Stimulated activated CD4-positive, alpha-beta T cell treated with anti-CD3 and anti-CD28 coated beads, Interleukin-12 subunit alpha, Interleukin-12 subunit beta, amount 100 ng/mL, for 24 hours (primary cell): ENCODE measurements at regions not wholly inside any gene's neighbourhood (a gene's known extent, or its start where the extent isn't known, plus 50 kb on each side); places are given as distances from the start of the nearest gene placed in this dataset.

Experiments used
- DNase-seq, 2 experiments: peaks; one replicate each; pipeline ENCODE4 v3.0.0-alpha.2; 2020; ENCODE audit warnings: low read depth in 2 of 2

DNA sequence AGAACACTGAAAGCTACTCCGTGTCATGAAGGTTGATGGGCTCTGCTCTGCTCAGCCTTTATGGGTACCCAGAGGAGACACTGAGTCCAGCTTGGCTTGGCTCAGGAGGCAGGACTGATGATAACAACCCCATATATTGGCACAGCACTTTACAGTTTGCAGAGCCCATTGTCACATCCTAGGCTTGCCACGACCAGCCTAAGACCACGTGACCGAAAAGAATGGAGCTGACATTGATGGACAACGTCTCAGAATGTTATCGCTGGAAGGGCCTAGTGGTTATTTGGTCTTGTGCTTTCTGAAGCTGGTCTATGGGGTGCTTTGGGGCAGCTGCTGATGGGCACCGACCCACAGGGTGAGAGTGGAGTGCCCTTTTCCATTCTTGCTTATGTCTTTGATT is 72.9 kb upstream of the RUNX3 start:
- no peak for DNase-seq

DNA sequence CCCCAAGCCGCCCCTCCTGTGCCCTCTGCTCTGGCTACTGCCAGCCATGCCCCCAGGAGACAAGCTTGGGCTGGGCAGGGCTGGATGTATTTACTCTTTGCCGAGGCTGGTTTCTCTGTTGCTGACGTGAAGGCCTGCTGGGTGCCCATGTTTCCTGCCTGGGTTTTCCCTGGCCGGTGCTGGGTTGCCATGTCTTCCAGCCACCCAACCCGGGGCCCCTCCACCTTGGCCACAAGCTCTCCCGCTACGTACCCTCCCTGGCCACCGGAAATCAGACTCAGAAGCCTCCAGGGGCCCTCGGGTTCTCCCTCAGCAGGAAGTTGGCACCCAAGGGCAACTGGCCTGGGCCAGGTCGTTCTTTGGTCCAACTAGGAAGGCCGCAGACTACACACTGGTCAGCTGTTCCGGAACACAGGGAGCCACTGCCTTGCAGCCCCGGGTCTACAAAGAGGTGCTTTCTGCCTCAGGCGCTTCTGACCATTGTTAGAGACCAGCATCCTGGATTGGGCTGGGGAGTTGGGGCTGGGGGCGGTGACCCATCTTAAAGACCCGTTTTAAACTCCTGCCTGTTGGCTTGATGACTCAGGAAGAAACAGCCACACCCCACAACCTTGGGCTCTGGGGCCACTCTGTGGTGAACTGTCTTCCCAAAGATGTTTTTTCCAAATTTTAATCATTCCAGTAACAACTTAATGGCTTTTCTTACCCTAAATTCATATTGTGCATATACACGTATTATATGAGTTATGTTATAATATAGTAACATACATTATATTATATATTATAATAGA is 71.2 kb upstream of the RUNX3 start:
- no peak for DNase-seq

GRCh38 chr1:24999906-25000305 is 69.8 kb upstream of the RUNX3 start:
- DNase-seq: no peak

- DNase-seq: no peak
Measured at GRCh38 chr1:24999426-24999825, 69.3 kb upstream of the RUNX3 start.

- no peak for DNase-seq
Measured at GRCh38 chr1:24998563-24999245, 68.6 kb upstream of the RUNX3 start.

GRCh38 chr1:24996983-24997893 is 67.2 kb upstream of the RUNX3 start:
- DNase-seq: no peak

- DNase-seq: no peak
Measured at GRCh38 chr1:24996456-24996855, 66.4 kb upstream of the RUNX3 start.

- no peak for DNase-seq
Measured at GRCh38 chr1:24995661-24996060, 65.6 kb upstream of the RUNX3 start.

DNA sequence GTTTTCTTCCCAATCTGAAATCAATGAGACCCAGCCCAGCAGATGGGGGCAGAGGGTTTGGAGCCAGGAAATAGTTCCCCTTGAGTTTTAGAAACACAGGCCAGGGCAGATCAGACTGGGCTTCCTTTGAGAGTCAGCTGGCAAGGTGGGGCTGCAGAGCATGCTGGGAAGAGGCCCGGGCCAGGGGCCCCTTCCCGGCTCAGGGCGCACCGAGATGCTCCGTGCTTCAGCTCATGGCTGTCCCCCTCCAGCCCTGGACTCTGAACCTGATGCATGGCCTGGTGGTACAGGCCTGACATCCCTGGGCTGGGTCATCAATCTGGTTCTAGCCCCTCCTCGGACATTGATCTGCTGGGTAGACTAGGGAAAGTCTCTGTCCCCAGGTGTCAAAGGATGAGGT is 65.1 kb upstream of the RUNX3 start:
- no peak for DNase-seq

DNA sequence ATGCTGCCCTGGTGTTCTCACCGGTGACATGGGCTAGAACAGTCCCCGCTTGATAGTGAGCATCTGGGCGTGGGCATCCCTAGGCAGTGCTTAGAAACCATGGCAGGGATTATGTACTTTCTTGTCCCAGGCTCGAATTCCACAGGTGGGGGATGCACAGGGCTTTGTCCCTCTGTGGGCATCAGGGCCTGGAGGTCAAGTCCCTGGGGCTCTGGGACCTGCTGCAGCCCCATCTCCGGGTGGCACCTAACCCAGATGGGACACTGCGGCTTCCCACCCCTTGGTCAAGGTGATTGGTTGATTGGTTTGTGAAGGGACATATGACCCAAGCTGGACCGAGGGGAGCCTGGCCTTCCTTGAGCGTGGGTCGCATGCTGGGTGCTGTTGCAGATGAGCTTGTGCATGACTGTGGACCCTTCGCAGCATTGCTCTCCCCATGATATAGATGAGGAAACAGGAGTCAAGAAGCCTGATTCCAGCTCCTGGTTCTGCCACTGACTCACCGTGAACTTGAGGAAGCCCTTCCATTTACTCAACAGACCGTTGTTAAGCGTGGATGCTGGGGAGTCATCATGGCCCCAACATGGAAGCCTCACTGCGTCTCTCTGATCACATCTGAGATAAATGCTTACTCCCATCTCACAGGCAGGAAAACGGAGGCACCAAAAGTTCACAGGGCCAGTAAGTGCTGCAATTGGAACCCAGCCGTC is 64.0 kb upstream of the RUNX3 start:
- no peak for DNase-seq

GRCh38 chr1:24992761-24993211 is 62.7 kb upstream of the RUNX3 start:
- no peak for DNase-seq

- no peak for DNase-seq
Measured at GRCh38 chr1:24992124-24992760, 62.2 kb upstream of the RUNX3 start.

- DNase-seq: no peak
Measured at GRCh38 chr1:24991697-24992096, 61.6 kb upstream of the RUNX3 start.

DNA sequence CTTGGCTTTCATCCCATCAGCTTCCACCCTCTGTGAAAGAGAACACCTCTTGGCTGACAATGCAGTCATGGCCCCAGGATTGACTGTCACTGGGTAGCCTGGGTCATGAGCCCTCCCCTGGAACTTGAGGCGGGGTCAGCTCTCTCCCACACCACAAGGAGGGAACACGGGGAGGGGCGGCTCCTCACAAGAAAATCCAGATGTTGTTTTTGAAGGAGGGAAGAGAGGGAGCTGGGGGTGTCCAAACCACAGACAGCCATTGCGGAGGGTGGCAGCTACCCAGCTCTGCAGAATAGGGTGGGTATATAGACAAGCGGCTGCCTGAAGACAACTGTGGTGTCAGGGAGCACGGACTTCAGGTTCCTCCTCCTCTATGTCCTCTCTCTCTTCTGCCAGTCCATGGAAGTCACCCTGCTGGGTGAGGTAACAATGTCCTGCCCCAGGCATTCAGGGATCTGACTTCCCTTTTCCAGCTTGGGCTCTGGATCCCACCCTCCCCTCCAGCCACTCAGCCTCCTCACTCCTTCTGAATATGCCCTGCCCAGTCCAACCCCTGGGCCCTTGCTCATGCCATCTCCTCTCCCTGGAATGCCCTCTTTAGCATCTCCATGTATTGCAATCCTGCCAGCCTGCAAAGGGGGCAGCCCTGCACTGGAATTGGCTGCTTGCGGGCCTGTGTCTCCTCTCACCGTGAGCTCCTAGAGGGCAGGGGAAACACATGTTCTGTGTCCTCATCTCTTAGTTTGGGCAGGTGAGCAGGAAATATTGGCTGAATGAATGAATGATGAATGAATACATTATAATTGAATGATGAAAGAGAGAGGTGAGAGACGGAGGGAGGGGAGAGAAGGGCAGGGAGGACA is 60.9 kb upstream of the RUNX3 start:
- DNase-seq: no peak

- DNase-seq: no peak
Measured at GRCh38 chr1:24990136-24990535, 60.1 kb upstream of the RUNX3 start.

DNA sequence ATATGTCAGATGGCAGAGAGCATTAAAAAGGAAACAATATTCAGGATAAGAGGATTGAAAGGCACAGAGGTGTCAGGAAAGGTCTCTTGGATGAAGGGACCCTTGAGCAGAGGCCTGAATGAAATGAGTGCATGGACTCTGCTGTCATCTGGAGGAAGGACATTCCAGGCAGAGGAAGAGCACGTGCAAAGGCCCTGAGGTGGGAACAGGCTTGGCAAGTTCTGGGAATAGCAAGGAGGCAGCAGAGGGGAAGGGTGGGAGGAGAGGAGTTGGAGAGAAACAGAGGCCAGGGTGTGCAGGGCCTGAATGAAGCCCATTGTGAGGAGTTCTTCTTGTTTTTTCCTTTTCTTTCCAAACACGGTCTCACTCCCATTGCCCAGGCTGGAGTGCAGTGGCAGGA is 59.0 kb upstream of the RUNX3 start:
- no peak for DNase-seq

DNA sequence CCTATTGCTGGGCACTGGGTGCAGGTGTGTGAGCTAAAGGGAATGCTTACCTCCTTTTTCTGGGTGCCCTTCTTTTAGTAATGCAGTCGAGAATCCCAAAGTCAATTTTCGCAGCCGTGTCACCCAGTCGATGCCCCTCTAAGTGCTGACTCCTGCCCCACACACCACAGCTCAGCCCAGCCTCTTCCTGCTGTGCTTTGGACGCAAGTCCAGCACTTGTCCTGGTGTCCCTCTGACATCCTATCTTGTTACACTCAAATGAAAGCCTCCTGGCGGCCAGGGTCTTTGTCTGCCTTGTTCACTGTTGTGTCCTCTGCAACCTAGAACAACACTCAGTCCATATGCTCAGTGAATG is 58.5 kb upstream of the RUNX3 start:
- no peak for DNase-seq

DNA sequence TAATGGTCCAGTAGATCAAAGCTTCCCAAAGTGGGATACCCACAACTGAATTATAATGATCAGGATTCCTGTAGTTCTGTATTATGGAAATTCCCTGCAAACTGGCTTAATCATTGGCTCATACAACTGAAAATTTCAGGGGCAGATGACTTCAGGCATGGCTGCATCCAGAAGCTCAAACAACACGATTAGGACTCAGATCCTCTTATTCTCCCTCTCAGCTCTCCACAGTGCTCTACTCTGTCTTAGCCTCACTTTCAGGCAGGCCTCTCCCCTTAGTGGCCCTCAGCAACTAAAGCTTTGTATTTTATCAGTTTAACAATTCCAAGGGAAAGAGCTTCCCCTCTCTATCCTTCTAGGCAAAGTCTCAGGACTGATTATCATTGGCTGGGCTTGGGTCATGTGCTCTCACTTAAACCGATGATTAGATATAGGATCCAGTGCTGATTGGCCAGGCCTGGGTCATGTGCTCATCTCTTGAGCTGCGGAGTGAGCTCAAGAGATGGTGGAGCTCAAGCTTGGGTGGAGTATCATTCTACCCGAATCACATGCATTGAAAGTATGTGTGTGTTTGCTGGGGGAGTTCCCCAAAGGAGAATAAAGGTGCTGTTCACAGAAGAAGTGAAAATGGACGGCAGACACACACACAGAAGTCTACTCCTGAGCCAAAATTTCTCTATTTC is 57.9 kb upstream of the RUNX3 start:
- DNase-seq: no peak

- no peak for DNase-seq
Measured at GRCh38 chr1:24987424-24987823, 57.3 kb upstream of the RUNX3 start.
